ENCODE measurements at regions not wholly inside any gene's neighbourhood (a gene's known extent, or its start where the extent isn't known, plus 50 kb on each side); places are given as distances from the start of the nearest gene placed in this dataset.

- H3K4me1 ChIP-seq (ENCODE audit: insufficient read depth, low read length, poor library complexity, severe bottlenecking), result no peaks in the 10 kb centered on the region
- TF ChIP-seq CTCF (conservative IDR thresholded peaks at IDR 0.05; ENCODE audit: low read length), result no peak
- TF ChIP-seq EZH2phosphoT487 (IDR thresholded peaks at IDR 0.05; ENCODE audit: borderline replicate concordance), result no peak
Observed at GRCh38 chr6:44672086-44672485, 284.6 kb downstream of the CDC5L start.

GRCh38 chr6:44672841-44673240, 285.3 kb downstream of the CDC5L start:
- H3K27me3 ChIP-seq (ENCODE audit: insufficient read depth, low read length, poor library complexity, severe bottlenecking), result no peaks in the 10 kb centered on the region
- H3K4me1 ChIP-seq (ENCODE audit: insufficient read depth, low read length, poor library complexity, severe bottlenecking), result no peaks in the 10 kb centered on the region
- no peaks in the 10 kb centered on the region for H3K9me2 ChIP-seq (replicated peaks; ENCODE audit: low read depth, low read length)
- no peaks in the 10 kb centered on the region for H3K79me2 ChIP-seq (ENCODE audit: insufficient read depth, low read length)
- H4K20me1 ChIP-seq (ENCODE audit: insufficient read depth, low read length, poor library complexity, severe bottlenecking), result no peaks in the 10 kb centered on the region
- H3K9me3 ChIP-seq (ENCODE audit: insufficient read depth, low read depth, low read length), result no peaks in the 10 kb centered on the region
- TF ChIP-seq EZH2phosphoT487 (IDR thresholded peaks at IDR 0.05; ENCODE audit: borderline replicate concordance) (no peak), CTCF (conservative IDR thresholded peaks at IDR 0.05; ENCODE audit: low read length) (no peak)
- no peaks in the 10 kb centered on the region for H3K36me3 ChIP-seq (ENCODE audit: insufficient read depth, low read length)
- H3F3A ChIP-seq (ENCODE audit: low read depth), result no peaks in the 10 kb centered on the region
- no peak overlapping the region for H3K4me2 ChIP-seq (ENCODE audit: low read depth, low read length, poor library complexity, severe bottlenecking)
- no peak overlapping the region for H3K9ac ChIP-seq (ENCODE audit: low read depth, low read length, poor library complexity, severe bottlenecking)
- no peak overlapping the region for H3K4me3 ChIP-seq (ENCODE audit: low read length, poor library complexity, severe bottlenecking)
- no peak overlapping the region for H2AFZ ChIP-seq (ENCODE audit: low read length)

More at GRCh38 chr6:44672086-44672485, 284.6 kb downstream of the CDC5L start:
- Histone ChIP-seq H3K9me3 (ENCODE audit: insufficient read depth, low read depth, low read length) (no peaks in the 10 kb centered on the region), H3K4me2 (ENCODE audit: low read depth, low read length, poor library complexity, severe bottlenecking) (no peak overlapping the region), H4K20me1 (ENCODE audit: insufficient read depth, low read length, poor library complexity, severe bottlenecking) (no peaks in the 10 kb centered on the region), H3K4me3 (ENCODE audit: low read length, poor library complexity, severe bottlenecking) (no peak overlapping the region), H3F3A (ENCODE audit: low read depth) (no peaks in the 10 kb centered on the region), H3K9me2 (replicated peaks; ENCODE audit: low read depth, low read length) (no peaks in the 10 kb centered on the region), H3K36me3 (ENCODE audit: insufficient read depth, low read length) (no peaks in the 10 kb centered on the region), H3K9ac (ENCODE audit: low read depth, low read length, poor library complexity, severe bottlenecking) (no peak overlapping the region), H2AFZ (ENCODE audit: low read length) (no peak overlapping the region), H3K27me3 (ENCODE audit: insufficient read depth, low read length, poor library complexity, severe bottlenecking) (no peaks in the 10 kb centered on the region), H3K79me2 (ENCODE audit: insufficient read depth, low read length) (no peaks in the 10 kb centered on the region)

- Histone ChIP-seq H3K4me3 (ENCODE audit: low read length, poor library complexity, severe bottlenecking) (no peak overlapping the region), H3K79me2 (ENCODE audit: insufficient read depth, low read length) (no peaks in the 10 kb centered on the region), H2AFZ (ENCODE audit: low read length) (no peak overlapping the region), H3K4me2 (ENCODE audit: low read depth, low read length, poor library complexity, severe bottlenecking) (no peak overlapping the region), H3K27me3 (ENCODE audit: insufficient read depth, low read length, poor library complexity, severe bottlenecking) (no peaks in the 10 kb centered on the region), H3K9me3 (ENCODE audit: insufficient read depth, low read depth, low read length) (no peaks in the 10 kb centered on the region), H3K4me1 (ENCODE audit: insufficient read depth, low read length, poor library complexity, severe bottlenecking) (no peaks in the 10 kb centered on the region), H3K9me2 (replicated peaks; ENCODE audit: low read depth, low read length) (no peaks in the 10 kb centered on the region), H4K20me1 (ENCODE audit: insufficient read depth, low read length, poor library complexity, severe bottlenecking) (no peaks in the 10 kb centered on the region), H3K9ac (ENCODE audit: low read depth, low read length, poor library complexity, severe bottlenecking) (no peak overlapping the region), H3K36me3 (ENCODE audit: insufficient read depth, low read length) (no peaks in the 10 kb centered on the region), H3F3A (ENCODE audit: low read depth) (no peaks in the 10 kb centered on the region)
- TF ChIP-seq CTCF (conservative IDR thresholded peaks at IDR 0.05; ENCODE audit: low read length) (no peak), EZH2phosphoT487 (IDR thresholded peaks at IDR 0.05; ENCODE audit: borderline replicate concordance) (no peak)
Observed at GRCh38 chr6:44674226-44675155, 287.0 kb downstream of the CDC5L start.

Data from Loucy (cell line).